MCF 10A (cell line): ENCODE measurements at regions not wholly inside any gene's neighbourhood (a gene's known extent, or its start where the extent isn't known, plus 50 kb on each side); places are given as distances from the start of the nearest gene placed in this dataset.

ENCODE experiments used
- BruUV-seq: library from RNA; stranded (reverse); fragments of 400-500 nt; replicated peaks from 2 replicates; lab custom pipeline; 2021; lab: Mats Ljungman, UMichigan
- CTCF ChIA-PET: fragments of 300-600 bp; sonication (Branson Sonifier 250); formaldehyde crosslinking; extraction: SDS; loops from one replicate; lab custom pipeline; 2021; ENCODE audit warnings: antibody characterized with exemption, inconsistent platforms; lab: Yijun Ruan, JAX
- POLR2A ChIA-PET: fragments of 300-600, 350-650 bp; sonication (Branson Sonifier 250); formaldehyde crosslinking; extraction: SDS; loops from one replicate; lab custom pipeline; 2020; ENCODE audit warnings: antibody characterized with exemption, inconsistent platforms; lab: Yijun Ruan, JAX
- DNase-seq: peaks from one replicate; pipeline ENCODE4 v3.0.0-alpha.2; 2018; ENCODE audit not compliant: unreplicated experiment
- H3K27ac Mint-ChIP-seq: one replicate; pipeline ENCODE4 v1.8.0; 2022; ENCODE audit warnings: mild to moderate bottlenecking, low read depth, mixed read lengths; ENCODE audit not compliant: unreplicated experiment
- H3K27me3 Mint-ChIP-seq: one replicate; pipeline ENCODE4 v1.8.0; 2022; ENCODE audit warnings: mixed read lengths; ENCODE audit not compliant: insufficient read depth, unreplicated experiment
- H3K36me3 Mint-ChIP-seq: one replicate; pipeline ENCODE4 v1.8.0; 2022; ENCODE audit warnings: mild to moderate bottlenecking, moderate library complexity, mixed read lengths; ENCODE audit not compliant: insufficient read depth, unreplicated experiment
- H3K4me1 Mint-ChIP-seq: one replicate; pipeline ENCODE4 v1.8.0; 2022; ENCODE audit warnings: mixed read lengths; ENCODE audit not compliant: insufficient read depth, unreplicated experiment
- H3K4me3 Mint-ChIP-seq: one replicate; pipeline ENCODE4 v1.8.0; 2022; ENCODE audit warnings: mild to moderate bottlenecking, moderate library complexity, mixed read lengths; ENCODE audit not compliant: unreplicated experiment
- H3K9me3 Mint-ChIP-seq: one replicate; pipeline ENCODE4 v1.8.0; 2022; ENCODE audit warnings: mixed read lengths; ENCODE audit not compliant: unreplicated experiment
- intact Hi-C: fragments of 100-400 bp; cut with micrococcal nuclease; formaldehyde crosslinking; loops from 2 replicates; pipeline ENCODE4 v1.14.1; 2022
- TF ChIP-seq, protein P1 (sequence below): fragments of 200-600 bp; IDR thresholded peaks from one replicate; pipeline ENCODE4 v1.8.0; 2022; ENCODE audit warnings: antibody characterized with exemption, mild to moderate bottlenecking; ENCODE audit not compliant: unreplicated experiment

DNA sequence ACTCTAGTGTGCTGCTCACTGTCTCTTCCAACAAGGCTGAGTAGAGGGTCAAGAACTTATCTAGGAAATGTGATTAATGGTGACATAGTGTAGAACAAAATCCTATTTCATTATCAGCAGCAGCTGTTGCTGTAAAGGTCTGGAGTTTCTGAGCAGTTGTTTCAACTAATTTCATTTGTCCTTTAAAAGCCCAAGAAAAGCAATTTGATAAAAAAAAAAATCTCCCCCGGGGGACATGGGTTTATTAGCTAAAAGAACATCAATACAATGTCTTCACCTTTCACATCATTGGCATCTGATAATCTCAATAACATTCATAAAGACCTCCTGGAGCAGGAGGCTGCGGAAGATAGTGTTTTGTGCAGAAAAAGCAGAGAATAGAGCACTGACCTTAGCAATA is 468.1 kb downstream of the KCTD16 start:
- TF ChIP-seq, protein P1, sequence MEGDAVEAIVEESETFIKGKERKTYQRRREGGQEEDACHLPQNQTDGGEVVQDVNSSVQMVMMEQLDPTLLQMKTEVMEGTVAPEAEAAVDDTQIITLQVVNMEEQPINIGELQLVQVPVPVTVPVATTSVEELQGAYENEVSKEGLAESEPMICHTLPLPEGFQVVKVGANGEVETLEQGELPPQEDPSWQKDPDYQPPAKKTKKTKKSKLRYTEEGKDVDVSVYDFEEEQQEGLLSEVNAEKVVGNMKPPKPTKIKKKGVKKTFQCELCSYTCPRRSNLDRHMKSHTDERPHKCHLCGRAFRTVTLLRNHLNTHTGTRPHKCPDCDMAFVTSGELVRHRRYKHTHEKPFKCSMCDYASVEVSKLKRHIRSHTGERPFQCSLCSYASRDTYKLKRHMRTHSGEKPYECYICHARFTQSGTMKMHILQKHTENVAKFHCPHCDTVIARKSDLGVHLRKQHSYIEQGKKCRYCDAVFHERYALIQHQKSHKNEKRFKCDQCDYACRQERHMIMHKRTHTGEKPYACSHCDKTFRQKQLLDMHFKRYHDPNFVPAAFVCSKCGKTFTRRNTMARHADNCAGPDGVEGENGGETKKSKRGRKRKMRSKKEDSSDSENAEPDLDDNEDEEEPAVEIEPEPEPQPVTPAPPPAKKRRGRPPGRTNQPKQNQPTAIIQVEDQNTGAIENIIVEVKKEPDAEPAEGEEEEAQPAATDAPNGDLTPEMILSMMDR = no peak
- H3K27me3 Mint-ChIP-seq = no peaks in the 10 kb centered on the region
- no peak overlapping the region for H3K27ac Mint-ChIP-seq
- H3K36me3 Mint-ChIP-seq = no peaks in the 10 kb centered on the region
- CTCF ChIA-PET = interaction anchor here (0.6 to 0.7 kb wide), 2 partner anchors 12 to 431 kb away, joined by 4 read pairs; no protein-coding TSS in a partner anchor
- H3K4me3 Mint-ChIP-seq = no peak overlapping the region
- DNase-seq = no peak
- intact Hi-C loops = no loop called here
- peaks cover 8% of the 10 kb centered on the region for H3K9me3 Mint-ChIP-seq
- H3K4me1 Mint-ChIP-seq = peaks cover 5% of the 10 kb centered on the region
- no TSS peak for BruUV-seq
- POLR2A ChIA-PET = no interaction called here

DNA sequence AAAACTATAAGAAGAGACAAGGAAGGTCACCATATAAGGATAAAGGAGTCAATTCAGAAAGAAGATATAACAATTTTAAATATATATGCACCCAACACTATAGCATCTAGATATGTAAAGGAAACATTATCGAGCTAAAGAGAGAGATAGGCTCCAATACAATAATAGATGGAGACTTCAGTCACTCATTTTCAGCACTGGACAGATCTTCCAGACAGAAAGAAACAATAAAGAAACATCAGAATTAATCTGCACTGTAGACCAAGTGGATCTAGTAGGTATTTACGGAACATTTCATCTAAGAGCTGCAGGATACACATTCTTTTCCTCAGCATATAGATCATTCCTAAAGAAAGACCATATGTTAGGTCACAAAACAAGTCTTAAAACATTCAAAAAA is 463.5 kb downstream of the KCTD16 start:
- intact Hi-C loops = no loop called here
- Mint-ChIP-seq H3K36me3 (no peaks in the 10 kb centered on the region), H3K27me3 (no peaks in the 10 kb centered on the region), H3K4me3 (no peak overlapping the region), H3K27ac (no peak overlapping the region), H3K4me1 (no peaks in the 10 kb centered on the region), H3K9me3 (peaks cover 22% of the 10 kb centered on the region)
- ChIA-PET CTCF (no interaction called here), POLR2A (interaction anchor here (0.7 kb wide), 1 partner anchor 588 kb away, joined by 3 read pairs; no protein-coding TSS in a partner anchor)
- TF ChIP-seq, protein P1 = no peak
- BruUV-seq = no TSS peak
- DNase-seq = no peak

DNA sequence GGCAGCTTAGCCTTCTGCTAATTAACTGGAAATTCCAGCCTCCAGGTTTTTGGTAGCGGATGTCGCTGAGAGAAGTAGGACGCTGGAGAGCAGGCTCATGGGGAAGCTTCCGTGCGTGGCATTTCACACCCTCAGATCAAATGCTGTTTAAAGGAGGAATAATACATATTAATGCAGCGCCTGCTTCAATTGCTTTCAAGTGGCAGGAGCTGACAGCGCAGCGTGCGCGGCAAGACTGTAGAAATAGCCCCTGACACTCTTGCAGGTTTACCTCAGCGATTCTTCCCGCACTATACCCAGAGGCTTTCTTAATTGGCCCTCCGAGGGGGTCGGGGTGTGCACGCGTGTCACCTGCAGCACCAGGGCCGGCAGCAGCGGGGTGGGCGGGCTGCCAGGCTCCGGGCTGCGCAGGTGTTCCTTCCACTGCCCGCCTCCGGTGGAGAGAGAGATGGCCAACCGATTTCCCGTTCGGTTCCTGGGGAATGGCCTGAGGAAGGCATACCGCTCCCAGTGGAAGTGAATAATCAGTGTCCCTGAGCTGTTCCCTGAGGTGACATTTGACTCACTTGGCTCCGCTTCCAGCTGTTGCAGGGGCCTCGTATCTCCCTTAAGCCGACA is 427.9 kb downstream of the KCTD16 start:
- Mint-ChIP-seq H3K9me3 (peaks cover 9% of the 10 kb centered on the region), H3K36me3 (no peaks in the 10 kb centered on the region), H3K27me3 (no peaks in the 10 kb centered on the region), H3K27ac (no peak overlapping the region), H3K4me3 (no peak overlapping the region), H3K4me1 (no peaks in the 10 kb centered on the region)
- ChIA-PET CTCF (interaction anchor here (0.6 kb wide), 1 partner anchor 206 kb away, joined by 3 read pairs; no protein-coding TSS in a partner anchor), POLR2A (no interaction called here)
- intact Hi-C loops = no loop called here
- TF ChIP-seq, protein P1 = no peak
- BruUV-seq = no TSS peak
- no peak for DNase-seq

DNA sequence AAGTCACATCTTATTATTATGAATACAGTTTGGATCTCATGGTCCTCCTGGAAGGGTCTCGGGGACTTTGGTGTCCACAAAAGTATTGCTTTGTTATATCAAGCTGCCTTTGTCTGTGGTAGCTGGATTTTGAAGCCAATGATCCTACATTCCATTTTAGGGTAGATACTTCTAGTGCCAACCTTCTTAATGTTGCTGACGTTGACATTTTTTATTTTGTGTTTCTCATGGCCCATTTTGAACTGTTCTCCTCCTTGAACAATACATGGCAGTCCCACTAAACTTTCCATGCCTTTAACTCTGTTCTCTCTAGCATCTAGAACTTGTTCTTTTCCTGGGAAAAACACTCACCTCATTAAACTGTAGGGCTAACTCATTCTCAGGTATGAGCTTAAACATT is 425.8 kb downstream of the KCTD16 start:
- BruUV-seq = no TSS peak
- H3K9me3 Mint-ChIP-seq = peaks cover 14% of the 10 kb centered on the region
- DNase-seq = no peak
- H3K4me1 Mint-ChIP-seq = no peaks in the 10 kb centered on the region
- CTCF ChIA-PET = interaction anchor here (0.6 to 1.4 kb wide), 3 partner anchors 13 to 640 kb away, joined by 3 to 6 read pairs (median 4); no protein-coding TSS in a partner anchor
- H3K27me3 Mint-ChIP-seq = no peaks in the 10 kb centered on the region
- no peaks in the 10 kb centered on the region for H3K36me3 Mint-ChIP-seq
- intact Hi-C loops = no loop called here
- TF ChIP-seq, protein P1 = no peak
- POLR2A ChIA-PET = interaction anchor here (0.8 to 1.1 kb wide), 2 partner anchors 375 to 581 kb away, joined by 3 to 4 read pairs; no protein-coding TSS in a partner anchor
- no peak overlapping the region for H3K27ac Mint-ChIP-seq
- H3K4me3 Mint-ChIP-seq = no peak overlapping the region
